ENCODE measurements at regions not wholly inside any gene's neighbourhood (a gene's known extent, or its start where the extent isn't known, plus 50 kb on each side); places are given as distances from the start of the nearest gene placed in this dataset.

- TF ChIP-seq YY1 (IDR thresholded peaks at IDR 0.05; ENCODE audit: low read depth) (no peak), CEBPB (IDR thresholded peaks at IDR 0.05) (no peak), TCF12 (IDR thresholded peaks at IDR 0.05; ENCODE audit: low read depth) (no peak), EP300 (IDR thresholded peaks at IDR 0.05; ENCODE audit: borderline replicate concordance) (no peak), TAF1 (IDR thresholded peaks at IDR 0.05; ENCODE audit: low read depth) (no peak), MAX (IDR thresholded peaks at IDR 0.05) (no peak), REST (IDR thresholded peaks at IDR 0.05; ENCODE audit: low read depth) (no peak)
These were observed 95.5 kb downstream of the THNSL2 start for GRCh38 chr2:88265352-88266303.
